HG03095 (cell line): ENCODE measurements at regions not wholly inside any gene's neighbourhood (a gene's known extent, or its start where the extent isn't known, plus 50 kb on each side); places are given as distances from the start of the nearest gene placed in this dataset.

ENCODE experiments used
- ATAC-seq: cut with Tn5 transposase; IDR thresholded peaks from one replicate; pipeline ENCODE4 v1.9.1; 2021; ENCODE audit warnings: moderate library complexity; ENCODE audit not compliant: unreplicated experiment

DNA sequence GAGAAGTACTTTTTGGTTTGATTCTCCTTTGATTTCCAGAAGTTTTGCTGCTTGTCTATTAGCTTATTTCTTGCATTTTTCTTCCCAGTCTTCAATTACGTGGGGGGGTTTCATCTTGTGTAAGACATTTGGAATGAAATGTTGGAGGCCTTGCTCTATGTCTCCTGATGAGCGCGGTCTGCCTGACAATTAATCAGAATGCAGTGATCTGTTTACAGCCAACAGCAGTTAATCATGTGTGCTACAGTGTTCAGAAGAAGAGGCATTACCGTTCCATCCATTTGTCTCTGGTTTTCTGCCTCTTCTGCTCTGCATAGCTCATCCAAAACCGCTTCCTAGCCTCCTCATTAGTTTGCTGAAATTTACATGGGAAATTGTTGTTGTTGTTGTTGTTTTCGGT is 134.4 kb upstream of the ST6GAL2 start:
- ATAC-seq, result no peak

DNA sequence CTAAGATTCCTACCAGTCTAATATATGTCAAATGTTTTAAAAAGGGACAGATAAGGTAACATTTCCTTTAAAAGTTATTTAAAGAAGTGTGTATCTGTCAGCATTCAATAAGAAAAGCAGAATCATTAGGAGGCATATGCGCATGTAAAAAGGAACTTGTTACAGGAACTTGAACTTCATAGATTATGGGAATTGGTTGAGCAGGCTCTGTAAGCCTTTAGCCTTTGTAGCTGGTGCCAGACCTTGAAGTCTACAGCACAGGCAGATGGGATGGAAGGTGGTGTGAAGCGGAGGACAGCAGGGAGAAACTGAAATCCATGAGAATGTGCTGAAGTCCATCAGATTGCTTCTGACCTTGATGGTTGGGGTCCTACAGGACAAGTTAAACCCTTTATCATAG is 138.3 kb upstream of the ST6GAL2 start:
- ATAC-seq, result no peak

DNA sequence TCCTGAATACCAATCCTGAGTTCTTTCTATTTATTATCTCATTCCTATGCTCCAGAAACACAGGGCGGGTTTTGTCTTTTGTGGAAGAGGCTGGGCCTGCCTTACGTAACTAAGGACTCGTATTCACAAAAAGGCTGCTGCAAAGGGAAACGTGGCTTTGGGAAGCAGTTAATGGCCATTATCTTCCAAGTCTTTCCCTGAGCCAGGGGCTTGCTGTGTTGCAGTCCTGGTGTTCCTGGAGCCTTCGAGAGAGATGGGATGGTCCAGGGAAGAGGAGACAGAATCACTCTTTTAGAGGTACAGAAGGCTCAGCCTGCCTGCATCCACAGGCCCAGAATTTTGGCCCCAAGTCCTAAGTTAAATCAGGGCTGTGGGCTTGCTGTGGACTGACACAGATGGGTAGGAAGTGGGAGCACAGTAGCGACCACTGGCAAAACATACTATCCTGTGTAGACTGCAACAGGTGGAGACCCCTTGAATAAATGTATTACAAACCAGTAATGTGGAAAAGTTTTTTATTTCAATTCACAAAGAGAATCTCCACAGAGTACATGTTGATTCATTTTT is 139.4 kb upstream of the ST6GAL2 start:
- no peak for ATAC-seq

DNA sequence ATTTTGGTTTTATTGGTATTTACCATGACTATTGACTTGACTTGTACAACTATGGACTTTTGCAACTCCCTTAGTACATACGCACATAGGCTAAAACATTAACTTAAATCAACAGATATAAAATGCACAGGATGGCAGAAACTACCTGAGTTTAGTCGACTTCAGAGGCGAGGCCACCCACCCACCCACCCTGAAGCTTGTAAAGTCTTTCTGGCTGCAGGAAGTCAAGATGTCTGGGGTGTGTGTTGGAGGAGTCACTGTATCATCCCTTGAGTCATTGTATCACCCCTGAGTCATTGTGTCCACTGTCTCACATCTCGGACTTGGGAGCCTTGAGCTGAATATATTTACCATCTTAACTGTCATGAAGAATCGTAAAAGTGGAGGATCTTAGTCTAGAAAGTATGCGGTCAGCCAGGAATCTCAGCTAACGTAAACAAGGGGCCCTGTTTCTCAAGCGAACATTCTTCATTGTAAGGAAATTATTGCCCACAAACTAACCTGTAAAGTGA is 140.0 kb upstream of the ST6GAL2 start:
- ATAC-seq, result no peak

GRCh38 chr2:107027205-107027604 is 141.2 kb upstream of the ST6GAL2 start:
- no peak for ATAC-seq

DNA sequence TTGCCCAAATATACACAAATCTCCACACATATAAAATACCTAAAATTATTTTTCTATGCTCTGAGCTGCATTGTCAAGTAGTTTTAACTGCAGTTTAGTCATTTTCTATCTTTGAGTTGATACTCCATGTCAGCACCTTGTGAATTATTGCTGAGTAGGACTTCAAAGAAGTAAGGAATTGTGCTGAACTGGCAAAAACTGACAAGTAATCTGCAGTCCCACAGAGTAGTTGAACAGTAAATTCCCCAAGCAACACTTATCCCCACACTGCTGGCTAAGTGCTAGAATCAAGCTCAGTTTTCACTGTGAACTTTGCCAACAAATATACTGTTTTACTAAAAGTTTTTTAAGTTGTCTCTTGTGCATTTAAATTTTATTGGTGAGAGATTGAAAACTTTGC is 141.8 kb upstream of the ST6GAL2 start:
- no peak for ATAC-seq

GRCh38 chr2:107028661-107029060 is 142.7 kb upstream of the ST6GAL2 start:
- ATAC-seq, result no peak

- ATAC-seq, result no peak
These were observed 150.3 kb upstream of the ST6GAL2 start for GRCh38 chr2:107036293-107036692.

DNA sequence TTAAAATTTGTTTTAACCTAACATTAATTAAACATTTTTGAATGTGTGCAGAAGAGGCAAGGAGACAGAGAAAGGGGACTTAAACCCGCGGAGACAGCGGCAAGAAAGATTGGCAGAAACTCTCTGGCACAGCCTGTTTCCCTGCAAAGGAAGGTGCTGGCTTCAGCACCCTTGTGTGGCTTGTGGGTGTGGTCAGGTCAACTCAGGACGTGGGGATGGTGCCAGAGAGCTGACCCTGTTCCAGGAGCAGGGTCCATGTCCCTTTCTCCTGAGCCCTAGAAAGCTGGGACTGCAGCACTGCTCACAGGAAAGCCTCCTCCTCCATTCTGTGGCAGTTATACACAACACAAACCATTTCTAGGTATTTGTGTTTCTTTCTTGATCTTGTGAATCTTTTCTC is 176.2 kb upstream of the ST6GAL2 start:
- ATAC-seq, result no peak

DNA sequence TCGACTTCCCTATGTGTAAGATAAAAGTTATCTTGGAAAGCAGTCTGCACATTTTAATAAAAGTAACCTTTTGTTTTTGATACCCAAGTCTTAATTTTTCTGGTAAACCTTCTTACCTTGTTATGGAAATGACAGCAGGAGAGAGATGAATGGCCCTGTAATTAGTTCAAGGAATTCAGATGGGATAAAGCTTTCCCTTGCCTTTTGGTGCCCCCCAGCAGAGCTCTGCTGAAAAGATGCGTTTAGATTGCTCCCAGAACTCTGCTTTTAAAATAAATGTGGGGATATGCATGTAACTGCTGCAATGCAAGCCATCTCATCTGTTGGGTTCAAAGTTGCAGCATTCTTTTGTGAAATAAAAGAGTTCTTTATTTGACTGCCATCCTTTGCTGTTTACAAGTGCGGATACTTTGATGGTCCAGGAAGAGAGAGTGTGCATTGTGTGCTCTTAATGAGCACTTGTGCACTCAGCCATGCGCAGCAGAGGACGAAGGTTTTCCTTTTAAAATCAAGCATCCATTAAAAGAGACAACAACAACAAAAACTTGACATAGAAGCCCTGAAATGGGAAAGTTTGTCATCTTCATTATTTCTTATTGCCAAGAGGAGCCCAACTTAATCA is 176.7 kb upstream of the ST6GAL2 start:
- ATAC-seq, result no peak

DNA sequence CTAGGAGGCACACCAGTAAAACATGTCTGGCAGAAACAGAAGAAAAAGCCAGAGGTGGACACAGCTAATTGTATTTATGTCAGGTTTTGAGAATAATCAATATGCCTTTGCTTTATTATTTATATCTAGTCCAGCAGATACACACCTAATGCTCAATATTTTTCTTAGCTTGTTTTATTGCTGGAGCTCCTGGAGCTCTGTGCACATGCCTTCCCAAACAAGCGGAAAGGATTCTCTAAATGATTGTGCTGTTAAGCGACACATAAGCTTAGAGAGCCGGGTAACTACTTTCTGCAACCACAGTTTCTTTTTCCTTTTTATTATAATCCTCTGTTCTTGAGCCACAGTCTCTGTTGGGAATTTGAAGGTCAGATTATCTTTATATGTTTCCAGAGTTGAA is 177.3 kb upstream of the ST6GAL2 start:
- no peak for ATAC-seq

GRCh38 chr2:107064750-107065149 is 178.8 kb upstream of the ST6GAL2 start:
- ATAC-seq, result no peak

DNA sequence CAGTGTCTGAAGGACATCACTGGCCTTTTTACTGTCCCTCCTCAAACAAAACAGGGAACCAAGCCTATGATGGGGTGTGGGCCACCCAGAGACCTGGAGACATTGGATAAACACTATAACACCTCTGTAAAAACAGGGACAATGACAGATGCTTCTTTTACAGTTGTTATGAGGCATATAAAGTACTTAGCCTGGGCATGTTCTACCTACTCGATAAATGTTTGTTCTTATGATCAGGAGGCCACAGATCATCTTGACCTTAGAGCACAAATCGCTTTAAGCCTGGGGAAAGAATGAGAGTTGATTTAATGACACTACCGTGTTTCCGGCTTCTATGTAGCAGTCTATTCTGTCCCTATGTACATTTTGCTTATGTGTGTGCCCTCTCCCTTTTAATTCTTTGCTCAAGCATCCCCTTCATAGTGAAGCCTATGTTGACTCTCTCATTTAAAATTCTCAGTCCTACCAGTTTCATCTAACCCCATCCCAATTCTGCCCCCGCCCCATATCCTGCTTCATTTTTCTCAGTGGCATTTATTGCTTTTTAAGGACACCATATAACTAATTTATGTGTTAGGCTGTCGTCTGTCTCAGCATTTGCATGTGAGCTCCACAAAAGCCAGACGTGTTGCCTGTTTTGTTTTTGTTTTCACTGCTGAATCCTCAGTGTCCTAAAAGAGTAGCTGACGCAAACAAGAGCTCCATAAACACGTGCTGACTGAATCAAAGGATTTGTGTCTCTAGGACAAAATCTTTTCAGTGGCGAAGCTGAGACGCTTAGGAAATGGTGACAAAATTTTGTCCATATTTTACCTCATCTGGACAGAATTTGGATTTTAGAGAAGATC is 182.3 kb upstream of the ST6GAL2 start:
- no peak for ATAC-seq

DNA sequence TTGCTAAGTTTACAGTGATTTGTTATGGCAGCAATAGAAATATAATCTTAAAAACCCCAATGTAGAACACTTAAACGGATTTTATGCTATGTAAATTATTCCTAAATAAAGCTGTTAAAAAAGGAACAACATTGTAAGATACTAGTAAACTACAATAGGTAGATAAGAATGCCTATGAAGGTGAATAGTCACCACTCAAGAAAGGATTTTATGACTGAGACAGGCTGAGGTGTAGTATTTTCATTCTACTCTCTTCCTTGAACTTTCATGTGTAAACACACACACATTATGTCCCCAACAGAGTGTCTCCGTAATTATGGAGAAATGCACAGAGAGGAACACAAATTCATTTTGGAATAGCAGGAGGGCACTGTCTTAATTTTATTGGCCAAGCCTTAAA is 183.9 kb upstream of the ST6GAL2 start:
- ATAC-seq, result no peak

DNA sequence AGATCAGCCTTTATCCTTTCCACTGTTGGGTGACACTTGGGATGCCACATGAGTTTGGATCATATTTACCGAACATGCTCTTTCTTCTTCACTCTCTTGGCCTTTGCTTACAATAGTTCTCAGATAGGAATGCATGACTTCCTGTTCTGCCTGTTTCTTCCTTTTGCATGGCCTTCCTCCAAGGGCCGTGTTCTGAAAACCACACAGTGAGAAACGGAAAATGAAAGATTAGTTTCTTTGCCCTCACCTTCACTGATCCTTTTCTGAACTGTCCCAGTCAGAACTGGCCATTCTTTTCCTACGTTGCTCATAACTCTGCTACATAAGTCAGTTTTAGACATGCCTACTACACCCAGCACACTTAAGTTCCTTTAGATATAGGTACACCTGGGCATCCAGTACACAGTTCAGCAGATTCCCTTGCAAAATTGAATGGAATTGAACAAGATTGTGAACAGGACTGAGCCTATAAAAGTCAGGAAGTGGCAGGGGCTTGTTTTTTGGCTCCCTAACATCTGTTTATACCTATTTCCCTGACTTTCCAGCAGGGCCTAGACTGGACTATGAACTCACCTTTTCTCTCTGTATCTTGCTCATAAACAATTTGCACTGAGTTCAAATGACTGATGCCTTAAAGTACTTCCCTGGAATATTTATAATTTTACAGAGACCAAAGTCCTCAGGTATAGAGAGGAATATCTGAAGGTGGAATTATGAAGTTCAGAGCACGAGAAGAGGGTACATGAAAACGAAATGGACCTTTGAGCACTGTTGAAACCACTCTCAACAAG is 186.4 kb upstream of the ST6GAL2 start:
- no peak for ATAC-seq

DNA sequence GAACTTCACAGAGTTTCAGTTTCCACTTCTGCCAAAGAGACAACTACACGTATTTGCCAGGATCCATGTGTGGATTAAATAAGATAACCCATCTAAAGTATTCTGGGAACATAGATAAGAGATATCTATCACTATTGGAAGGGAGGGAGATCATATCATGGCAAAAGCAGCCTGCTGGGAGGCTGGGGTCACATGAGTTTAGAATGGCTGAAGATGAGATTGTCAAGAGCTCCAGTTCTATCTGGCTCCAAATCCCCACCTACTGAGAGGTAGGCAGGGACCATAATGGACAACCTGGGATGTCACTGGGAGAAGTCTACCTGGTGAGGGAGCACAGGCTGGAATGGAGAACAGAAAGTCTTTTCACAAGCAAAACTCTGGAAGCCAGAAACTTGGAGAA is 192.6 kb upstream of the ST6GAL2 start:
- ATAC-seq, result no peak

GRCh38 chr2:107086497-107086896 is 200.5 kb upstream of the ST6GAL2 start:
- ATAC-seq, result no peak

DNA sequence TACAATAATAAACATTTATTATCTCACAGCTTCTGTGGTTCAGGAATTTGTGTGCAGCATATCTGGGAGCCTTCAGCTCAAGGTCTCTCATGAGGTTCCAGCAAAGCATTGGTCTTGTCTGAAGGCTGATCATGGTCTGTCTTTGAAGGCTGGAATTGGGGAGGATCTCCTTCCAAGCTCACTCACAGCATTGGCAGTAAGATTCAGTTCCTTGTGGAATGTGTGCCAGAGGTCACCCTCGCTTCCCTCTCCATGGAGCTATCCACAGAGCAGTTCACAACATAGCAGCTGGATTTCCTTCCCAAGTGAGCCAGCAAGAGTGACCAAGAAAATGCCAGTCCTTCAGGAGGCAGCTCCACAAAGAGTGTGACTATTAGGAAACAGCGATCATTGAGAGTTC is 202.2 kb upstream of the ST6GAL2 start:
- ATAC-seq, result no peak

- ATAC-seq, result no peak
These were observed 205.3 kb upstream of the ST6GAL2 start for GRCh38 chr2:107091163-107091864.

DNA sequence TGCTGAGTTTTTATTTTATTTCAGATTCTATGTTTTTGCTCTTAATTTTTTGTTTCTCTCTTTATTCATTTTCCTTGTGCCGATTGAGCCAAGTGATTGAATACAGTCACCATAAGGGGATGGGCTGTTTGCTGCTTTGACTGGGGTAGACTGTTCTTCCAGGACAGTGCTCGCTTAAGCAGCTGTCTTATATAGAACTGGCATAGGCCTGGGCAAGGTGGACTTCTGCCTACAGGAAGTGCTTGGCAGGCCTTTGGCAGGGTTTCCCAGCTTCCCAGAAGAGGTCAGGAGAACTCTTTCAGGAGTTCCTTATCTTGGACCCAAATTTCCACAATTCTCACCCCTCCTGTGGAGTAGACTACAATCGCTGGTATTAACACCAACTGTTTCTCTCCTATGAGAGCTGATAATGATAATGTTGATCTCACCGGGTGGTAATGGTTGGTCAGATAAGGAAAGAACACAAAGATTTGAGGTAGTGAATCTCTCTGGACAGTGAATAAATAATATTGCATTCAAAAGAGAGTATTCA is 207.5 kb upstream of the ST6GAL2 start:
- no peak for ATAC-seq
